HEK293T (cell line): ENCODE measurements at regions not wholly inside any gene's neighbourhood (a gene's known extent, or its start where the extent isn't known, plus 50 kb on each side); places are given as distances from the start of the nearest gene placed in this dataset.

Source experiments
- ARNT ChIP-seq: fragments of 450-650 bp; IDR thresholded peaks from 2 replicates; pipeline ENCODE4 v1.6.1; 2017; ENCODE audit warnings: mild to moderate bottlenecking
- BHLHE40 ChIP-seq: fragments of 450-650 bp; IDR thresholded peaks from 2 replicates; pipeline ENCODE4 v1.6.1; 2016; ENCODE audit warnings: mild to moderate bottlenecking, moderate library complexity, borderline replicate concordance
- ELF4 ChIP-seq: fragments of 450-650 bp; IDR thresholded peaks from 2 replicates; pipeline ENCODE4 v1.6.1; 2017; ENCODE audit warnings: antibody characterized with exemption
- FOXA1 ChIP-seq: fragments of 450-650 bp; IDR thresholded peaks from 2 replicates; pipeline ENCODE4 v1.6.1; 2016; ENCODE audit warnings: mild to moderate bottlenecking
- FOXK2 ChIP-seq: fragments of 450-650 bp; IDR thresholded peaks from 2 replicates; pipeline ENCODE4 v1.6.1; 2016; ENCODE audit warnings: mild to moderate bottlenecking
- FOXM1 ChIP-seq: fragments of 450-650 bp; IDR thresholded peaks from 2 replicates; pipeline ENCODE4 v1.6.1; 2017; ENCODE audit warnings: mild to moderate bottlenecking, borderline replicate concordance
- L3MBTL2 ChIP-seq: fragments of 450-650 bp; conservative IDR thresholded peaks from 2 replicates; pipeline ENCODE4 v1.6.1; 2016; ENCODE audit warnings: mild to moderate bottlenecking
- NFRKB ChIP-seq: fragments of 450-650 bp; IDR thresholded peaks from 2 replicates; pipeline ENCODE4 v1.6.1; 2016; ENCODE audit warnings: mild to moderate bottlenecking, moderate library complexity
- SP1 ChIP-seq: fragments of 450-650 bp; IDR thresholded peaks from 2 replicates; pipeline ENCODE4 v1.6.1; 2017
- TARDBP ChIP-seq: fragments of 450-650 bp; IDR thresholded peaks from 2 replicates; pipeline ENCODE4 v1.6.1; 2016
- ZNF384 ChIP-seq: fragments of 450-650 bp; IDR thresholded peaks from 2 replicates; pipeline ENCODE4 v1.6.1; 2016
- TF ChIP-seq, protein P1 (sequence below): fragments of 450-650 bp; IDR thresholded peaks from 2 replicates; pipeline ENCODE4 v1.6.1; 2016

DNA sequence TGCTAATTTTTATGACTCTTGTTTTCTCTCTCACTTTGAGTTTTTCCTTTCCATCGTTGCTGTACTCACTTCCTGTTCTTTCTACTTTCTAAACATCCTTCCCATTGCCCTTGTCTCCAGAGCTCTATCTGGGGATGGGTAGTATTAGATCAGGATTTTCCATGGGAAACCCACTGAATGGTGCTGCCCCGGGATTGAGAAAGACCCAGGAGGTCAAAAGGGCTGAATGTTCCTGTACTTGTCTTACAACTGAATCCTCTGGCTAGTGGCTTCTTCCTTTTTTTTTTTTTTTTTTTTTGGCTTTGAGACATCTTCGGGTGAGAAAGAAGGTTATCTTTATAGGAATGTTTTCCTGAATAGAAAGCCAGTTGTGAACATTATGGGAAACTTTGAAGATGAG lies 364.8 kb upstream of the SLC14A2 start:
- TF ChIP-seq ELF4, result no peak
- no peak for TF ChIP-seq FOXK2
- no peak for TF ChIP-seq FOXA1
- no peak for TF ChIP-seq TARDBP
- no peak for TF ChIP-seq ZNF384
- TF ChIP-seq SP1, result no peak
- TF ChIP-seq BHLHE40, result no peak
- no peak for TF ChIP-seq NFRKB
- TF ChIP-seq FOXM1, result no peak
- TF ChIP-seq, protein P1, sequence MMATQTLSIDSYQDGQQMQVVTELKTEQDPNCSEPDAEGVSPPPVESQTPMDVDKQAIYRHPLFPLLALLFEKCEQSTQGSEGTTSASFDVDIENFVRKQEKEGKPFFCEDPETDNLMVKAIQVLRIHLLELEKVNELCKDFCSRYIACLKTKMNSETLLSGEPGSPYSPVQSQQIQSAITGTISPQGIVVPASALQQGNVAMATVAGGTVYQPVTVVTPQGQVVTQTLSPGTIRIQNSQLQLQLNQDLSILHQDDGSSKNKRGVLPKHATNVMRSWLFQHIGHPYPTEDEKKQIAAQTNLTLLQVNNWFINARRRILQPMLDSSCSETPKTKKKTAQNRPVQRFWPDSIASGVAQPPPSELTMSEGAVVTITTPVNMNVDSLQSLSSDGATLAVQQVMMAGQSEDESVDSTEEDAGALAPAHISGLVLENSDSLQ, result no peak
- no peak for TF ChIP-seq ARNT
- no peak for TF ChIP-seq L3MBTL2
